HG03097 (cell line): ENCODE measurements at regions not wholly inside any gene's neighbourhood (a gene's known extent, or its start where the extent isn't known, plus 50 kb on each side); places are given as distances from the start of the nearest gene placed in this dataset.

ENCODE experiments used
- ATAC-seq: cut with Tn5 transposase; IDR thresholded peaks from one replicate; pipeline ENCODE4 v1.9.1; 2021; ENCODE audit not compliant: unreplicated experiment, low FRiP score

GRCh38 chr12:115210533-115211252 is 526.7 kb upstream of the TBX3 start:
- no peak for ATAC-seq

- no peak for ATAC-seq
Measured at GRCh38 chr12:115209230-115209629, 525.3 kb upstream of the TBX3 start.

DNA sequence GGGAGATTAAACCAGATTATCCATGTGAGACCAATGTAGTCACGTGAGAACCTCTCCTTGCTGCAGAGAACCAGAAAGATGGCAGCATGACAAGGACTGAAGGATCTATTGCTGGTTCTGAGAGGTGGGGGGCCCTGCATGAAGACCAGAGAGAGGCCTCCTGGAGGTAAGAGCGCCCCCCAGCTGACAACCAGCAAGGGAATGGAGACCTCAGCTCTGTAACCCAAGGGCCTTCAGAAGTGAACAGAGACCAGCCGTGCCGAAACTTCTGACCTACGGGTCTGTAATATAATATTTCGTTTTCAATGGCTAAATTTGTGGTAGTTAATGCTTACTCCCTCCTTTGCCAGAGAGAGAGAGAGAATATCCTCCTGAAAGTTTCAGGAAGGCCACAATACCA is 524.1 kb upstream of the TBX3 start:
- no peak for ATAC-seq

- no peak for ATAC-seq
Measured at GRCh38 chr12:115207216-115207915, 523.4 kb upstream of the TBX3 start.

- ATAC-seq, result no peak
Measured at GRCh38 chr12:115206801-115207200, 522.8 kb upstream of the TBX3 start.

DNA sequence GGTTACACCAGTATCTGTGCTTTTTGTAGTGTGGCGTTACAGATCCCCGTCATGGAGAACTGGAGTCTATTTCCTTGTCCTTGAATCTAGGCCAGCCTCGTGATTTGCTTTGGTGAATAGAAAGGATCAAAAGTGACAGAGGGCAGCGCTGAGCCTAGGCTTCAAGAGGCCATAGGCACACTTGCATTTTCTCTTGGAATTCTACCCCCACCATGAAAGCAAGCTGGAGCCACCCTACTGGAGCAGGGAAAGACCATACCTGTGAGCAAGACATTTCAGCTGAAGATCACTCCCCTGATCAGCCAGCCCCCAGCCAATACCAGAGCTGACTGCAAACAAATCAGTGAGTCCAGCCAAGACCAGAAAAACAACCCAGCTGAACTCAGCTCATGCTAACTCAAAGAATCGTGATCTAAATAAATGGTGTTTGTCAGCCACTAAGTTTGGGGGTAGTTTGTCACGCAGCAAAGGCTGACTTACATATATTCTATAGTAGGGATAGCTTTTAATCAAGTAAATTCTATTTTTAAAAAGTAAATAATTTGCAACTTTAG is 521.9 kb upstream of the TBX3 start:
- ATAC-seq, result no peak

GRCh38 chr12:115204957-115205754 is 521.2 kb upstream of the TBX3 start:
- no peak for ATAC-seq

- ATAC-seq, result no peak
Measured at GRCh38 chr12:115203701-115204100, 519.7 kb upstream of the TBX3 start.

DNA sequence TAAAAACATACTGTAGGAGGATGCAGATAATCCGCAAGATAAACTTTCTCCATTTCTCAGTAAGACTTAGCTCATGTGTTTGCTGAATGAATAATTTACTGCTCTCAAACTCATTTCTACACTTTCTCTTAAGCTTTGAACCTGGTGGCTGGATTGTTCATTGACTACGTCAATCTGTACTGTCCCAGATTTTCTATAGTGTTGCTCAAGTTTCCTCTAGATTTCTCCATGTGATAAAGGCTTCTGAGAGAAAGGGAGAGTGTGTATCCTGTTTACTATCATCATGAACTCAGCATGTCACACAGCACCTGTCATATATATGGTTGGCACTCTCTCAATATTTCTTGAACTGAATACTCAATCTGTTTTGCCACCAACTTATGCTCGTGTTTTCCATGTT is 518.0 kb upstream of the TBX3 start:
- ATAC-seq, result no peak

GRCh38 chr12:115199831-115200230 is 515.9 kb upstream of the TBX3 start:
- ATAC-seq, result no peak

- ATAC-seq, result no peak
Measured at GRCh38 chr12:115194857-115195256, 510.9 kb upstream of the TBX3 start.

- ATAC-seq, result no peak
Measured at GRCh38 chr12:115194448-115194847, 510.5 kb upstream of the TBX3 start.

GRCh38 chr12:115191342-115191741 is 507.4 kb upstream of the TBX3 start:
- no peak for ATAC-seq

GRCh38 chr12:115190010-115190770 is 506.2 kb upstream of the TBX3 start:
- no peak for ATAC-seq

- no peak for ATAC-seq
Measured at GRCh38 chr12:115185506-115185905, 501.5 kb upstream of the TBX3 start.

DNA sequence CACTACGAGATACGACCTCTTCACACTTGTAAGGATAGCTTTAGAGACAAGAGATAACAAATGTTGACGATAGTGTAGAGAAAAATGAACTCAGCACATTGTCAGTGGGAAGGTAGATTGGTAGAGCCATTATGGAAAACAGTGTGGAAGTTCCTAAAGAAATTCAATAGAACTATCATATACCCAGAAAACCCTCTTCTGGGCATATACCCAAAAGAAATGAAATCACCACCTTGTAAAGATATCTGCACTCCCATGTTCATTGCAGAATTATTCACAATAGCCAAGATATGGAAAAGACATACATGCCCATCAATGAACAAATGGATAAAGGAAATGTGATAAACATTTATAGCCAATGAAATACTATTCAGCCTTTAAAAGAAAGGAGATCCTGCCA is 499.8 kb upstream of the TBX3 start:
- ATAC-seq, result no peak

DNA sequence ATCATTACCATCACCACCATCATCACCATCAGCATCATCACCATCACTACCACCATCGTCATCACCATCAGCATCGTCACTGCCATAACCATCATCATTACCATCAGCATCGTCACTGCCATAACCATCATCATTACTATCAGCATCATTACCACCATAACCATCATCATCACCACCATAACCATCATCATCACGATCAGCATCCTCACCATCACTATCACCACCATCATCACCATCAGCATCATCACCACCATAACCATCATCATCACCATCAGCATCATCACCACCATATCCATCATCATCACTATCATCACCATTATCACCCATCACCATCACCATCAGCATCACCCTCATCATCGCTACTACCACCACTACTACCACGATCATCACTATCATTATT is 493.9 kb upstream of the TBX3 start:
- ATAC-seq, result no peak

GRCh38 chr12:115176741-115177400 is 492.9 kb upstream of the TBX3 start:
- ATAC-seq, result no peak

GRCh38 chr12:115174920-115175319 is 490.9 kb upstream of the TBX3 start:
- no peak for ATAC-seq

DNA sequence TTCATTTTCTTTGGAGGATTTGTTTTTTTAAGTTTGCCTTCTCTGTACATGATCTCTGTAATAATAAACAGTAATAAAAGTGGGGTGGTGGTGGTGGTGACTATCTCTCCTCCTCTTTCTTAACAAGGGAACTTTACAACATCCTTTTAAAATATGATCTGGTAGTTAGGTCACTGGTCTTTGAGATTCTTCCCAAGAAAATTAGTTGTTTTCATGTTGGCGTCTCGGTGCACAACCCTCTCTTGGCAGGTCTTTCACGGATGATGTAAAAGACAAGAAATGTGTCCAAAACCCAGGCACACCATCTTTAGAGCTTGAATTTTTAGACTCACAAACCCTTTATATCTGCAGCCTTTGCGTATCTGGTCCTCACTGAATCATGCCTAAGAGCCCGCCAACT is 488.5 kb upstream of the TBX3 start:
- ATAC-seq, result no peak
